ENCODE measurements at regions not wholly inside any gene's neighbourhood (a gene's known extent, or its start where the extent isn't known, plus 50 kb on each side); places are given as distances from the start of the nearest gene placed in this dataset.

DNA sequence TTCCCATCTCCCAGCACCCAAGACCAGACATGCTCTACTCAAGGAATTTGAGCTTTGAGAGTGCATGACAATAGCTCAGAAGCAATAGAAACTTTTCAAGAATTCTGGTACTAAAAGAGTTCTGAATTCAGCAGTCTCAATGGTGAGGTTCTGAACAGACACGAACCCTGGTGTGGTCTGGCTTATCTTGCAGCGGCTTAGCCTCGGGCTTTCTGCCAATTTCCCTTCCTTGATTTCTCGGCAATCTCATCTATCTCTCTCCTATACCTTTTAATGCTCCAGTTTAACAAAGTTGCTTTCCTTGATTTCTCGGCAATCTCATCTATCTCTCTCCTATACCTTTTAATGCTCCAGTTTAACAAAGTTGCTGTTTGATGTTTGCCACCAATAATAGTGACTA, 174.6 kb downstream of the SPRY2 start:
- no peak for TF ChIP-seq FOXP2 (optimal IDR thresholded peaks at IDR 0.05; ENCODE audit: borderline replicate concordance, extremely low read depth, extremely low read length, insufficient read depth)
- no peak for TF ChIP-seq SIN3A (IDR thresholded peaks at IDR 0.05; ENCODE audit: borderline replicate concordance, insufficient read depth, low read length)
- TF ChIP-seq, protein P1, sequence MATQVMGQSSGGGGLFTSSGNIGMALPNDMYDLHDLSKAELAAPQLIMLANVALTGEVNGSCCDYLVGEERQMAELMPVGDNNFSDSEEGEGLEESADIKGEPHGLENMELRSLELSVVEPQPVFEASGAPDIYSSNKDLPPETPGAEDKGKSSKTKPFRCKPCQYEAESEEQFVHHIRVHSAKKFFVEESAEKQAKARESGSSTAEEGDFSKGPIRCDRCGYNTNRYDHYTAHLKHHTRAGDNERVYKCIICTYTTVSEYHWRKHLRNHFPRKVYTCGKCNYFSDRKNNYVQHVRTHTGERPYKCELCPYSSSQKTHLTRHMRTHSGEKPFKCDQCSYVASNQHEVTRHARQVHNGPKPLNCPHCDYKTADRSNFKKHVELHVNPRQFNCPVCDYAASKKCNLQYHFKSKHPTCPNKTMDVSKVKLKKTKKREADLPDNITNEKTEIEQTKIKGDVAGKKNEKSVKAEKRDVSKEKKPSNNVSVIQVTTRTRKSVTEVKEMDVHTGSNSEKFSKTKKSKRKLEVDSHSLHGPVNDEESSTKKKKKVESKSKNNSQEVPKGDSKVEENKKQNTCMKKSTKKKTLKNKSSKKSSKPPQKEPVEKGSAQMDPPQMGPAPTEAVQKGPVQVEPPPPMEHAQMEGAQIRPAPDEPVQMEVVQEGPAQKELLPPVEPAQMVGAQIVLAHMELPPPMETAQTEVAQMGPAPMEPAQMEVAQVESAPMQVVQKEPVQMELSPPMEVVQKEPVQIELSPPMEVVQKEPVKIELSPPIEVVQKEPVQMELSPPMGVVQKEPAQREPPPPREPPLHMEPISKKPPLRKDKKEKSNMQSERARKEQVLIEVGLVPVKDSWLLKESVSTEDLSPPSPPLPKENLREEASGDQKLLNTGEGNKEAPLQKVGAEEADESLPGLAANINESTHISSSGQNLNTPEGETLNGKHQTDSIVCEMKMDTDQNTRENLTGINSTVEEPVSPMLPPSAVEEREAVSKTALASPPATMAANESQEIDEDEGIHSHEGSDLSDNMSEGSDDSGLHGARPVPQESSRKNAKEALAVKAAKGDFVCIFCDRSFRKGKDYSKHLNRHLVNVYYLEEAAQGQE (IDR thresholded peaks at IDR 0.05; ENCODE audit: insufficient read depth in 1 of 2, low read depth in 2 of 2, low read length in 2 of 2), result no peak
- TF ChIP-seq TAF1 (IDR thresholded peaks at IDR 0.05; ENCODE audit: borderline replicate concordance, insufficient read depth, low read length), result no peak
- TF ChIP-seq POLR2AphosphoS5 (IDR thresholded peaks at IDR 0.05; ENCODE audit: low read depth, low read length), result no peak

DNA sequence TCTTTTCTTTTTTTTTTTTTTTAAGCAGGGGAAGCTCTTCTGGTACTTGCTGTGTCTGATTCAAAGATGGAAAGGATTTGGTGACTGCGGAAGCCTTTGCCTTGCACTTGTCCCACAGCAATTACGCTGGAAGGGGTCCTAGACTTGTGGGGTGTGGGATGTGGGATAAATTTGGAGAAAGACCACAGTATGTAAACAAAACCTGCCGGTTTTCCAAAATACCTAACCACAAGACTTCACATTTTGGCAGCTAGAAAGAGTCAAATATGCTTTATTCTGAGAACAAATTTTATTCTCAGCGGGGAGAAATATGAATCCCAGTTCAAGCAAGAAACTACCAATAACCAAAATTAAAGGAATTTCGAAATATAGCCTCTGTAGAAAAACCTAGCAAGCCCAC, 176.5 kb downstream of the SPRY2 start:
- TF ChIP-seq FOXP2 (optimal IDR thresholded peaks at IDR 0.05; ENCODE audit: borderline replicate concordance, extremely low read depth, extremely low read length, insufficient read depth) (no peak), POLR2AphosphoS5 (IDR thresholded peaks at IDR 0.05; ENCODE audit: low read depth, low read length) (no peak), SIN3A (IDR thresholded peaks at IDR 0.05; ENCODE audit: borderline replicate concordance, insufficient read depth, low read length) (no peak), TAF1 (IDR thresholded peaks at IDR 0.05; ENCODE audit: borderline replicate concordance, insufficient read depth, low read length) (no peak)
- TF ChIP-seq, protein P1 (IDR thresholded peaks at IDR 0.05; ENCODE audit: insufficient read depth in 1 of 2, low read depth in 2 of 2, low read length in 2 of 2), result no peak

DNA sequence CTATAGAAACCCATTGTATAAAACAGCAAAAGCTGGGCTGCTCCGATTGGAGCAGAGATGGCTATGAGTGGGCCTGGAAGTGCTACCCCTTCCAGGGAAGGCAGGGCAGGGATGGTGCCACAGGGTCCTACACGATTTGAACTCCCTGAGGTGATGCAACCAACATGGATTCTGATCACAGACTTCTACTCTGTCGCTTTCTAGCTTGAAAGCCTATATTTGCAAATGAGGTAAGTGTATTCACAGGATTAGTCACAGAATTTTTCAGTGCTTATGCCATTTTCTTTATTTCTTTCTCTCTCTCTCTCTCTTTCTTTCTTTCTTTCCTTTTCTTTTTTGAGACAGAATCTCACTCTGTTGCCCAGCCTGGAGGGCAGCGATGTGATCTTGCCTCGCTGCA, 179.0 kb downstream of the SPRY2 start:
- TF ChIP-seq, protein P1 (IDR thresholded peaks at IDR 0.05; ENCODE audit: insufficient read depth in 1 of 2, low read depth in 2 of 2, low read length in 2 of 2), result no peak
- TF ChIP-seq TAF1 (IDR thresholded peaks at IDR 0.05; ENCODE audit: borderline replicate concordance, insufficient read depth, low read length), result no peak
- TF ChIP-seq SIN3A (IDR thresholded peaks at IDR 0.05; ENCODE audit: borderline replicate concordance, insufficient read depth, low read length), result no peak
- TF ChIP-seq FOXP2 (optimal IDR thresholded peaks at IDR 0.05; ENCODE audit: borderline replicate concordance, extremely low read depth, extremely low read length, insufficient read depth), result no peak
- no peak for TF ChIP-seq POLR2AphosphoS5 (IDR thresholded peaks at IDR 0.05; ENCODE audit: low read depth, low read length)

DNA sequence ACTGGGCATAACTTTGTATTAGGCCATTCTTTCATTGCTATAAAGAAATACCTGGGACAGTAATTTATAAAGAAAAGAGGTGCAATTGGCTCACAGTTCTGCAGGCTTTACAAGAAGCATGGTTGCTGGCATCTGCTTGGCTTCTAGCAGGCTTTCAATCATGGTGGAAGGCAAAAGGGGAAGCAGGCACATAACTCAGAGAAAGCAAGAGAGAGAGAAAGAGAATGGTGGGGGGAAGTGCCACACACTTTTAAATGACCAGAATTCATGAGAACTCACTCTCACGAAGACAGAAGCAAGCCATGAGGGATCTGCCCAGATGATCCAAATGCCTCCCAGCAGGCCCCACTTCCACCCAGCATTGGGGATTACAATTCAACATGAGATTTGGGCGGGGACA, 179.7 kb downstream of the SPRY2 start:
- TF ChIP-seq POLR2AphosphoS5 (IDR thresholded peaks at IDR 0.05; ENCODE audit: low read depth, low read length), result no peak
- TF ChIP-seq TAF1 (IDR thresholded peaks at IDR 0.05; ENCODE audit: borderline replicate concordance, insufficient read depth, low read length), result no peak
- no peak for TF ChIP-seq SIN3A (IDR thresholded peaks at IDR 0.05; ENCODE audit: borderline replicate concordance, insufficient read depth, low read length)
- TF ChIP-seq, protein P1 (IDR thresholded peaks at IDR 0.05; ENCODE audit: insufficient read depth in 1 of 2, low read depth in 2 of 2, low read length in 2 of 2), result no peak
- no peak for TF ChIP-seq FOXP2 (optimal IDR thresholded peaks at IDR 0.05; ENCODE audit: borderline replicate concordance, extremely low read depth, extremely low read length, insufficient read depth)

DNA sequence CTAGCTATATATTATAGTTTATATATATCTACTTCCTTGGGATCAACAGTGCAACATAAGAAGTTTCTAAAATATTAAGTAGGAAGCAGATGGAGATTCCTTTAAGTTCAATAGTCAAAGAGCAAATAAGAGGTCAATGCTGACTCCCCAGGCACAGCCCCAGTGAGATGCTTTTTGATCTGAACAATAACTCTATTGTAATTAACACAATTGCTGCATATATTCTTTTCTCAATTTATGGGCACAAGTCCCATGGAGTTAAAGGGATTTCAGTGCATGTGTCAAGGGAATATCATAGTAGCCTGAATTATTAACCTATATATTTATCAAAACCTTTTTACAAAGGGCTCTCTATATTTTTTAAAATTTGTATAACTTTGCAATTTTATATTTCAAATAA, 180.8 kb downstream of the SPRY2 start:
- TF ChIP-seq FOXP2 (optimal IDR thresholded peaks at IDR 0.05; ENCODE audit: borderline replicate concordance, extremely low read depth, extremely low read length, insufficient read depth) (no peak), POLR2AphosphoS5 (IDR thresholded peaks at IDR 0.05; ENCODE audit: low read depth, low read length) (no peak), TAF1 (IDR thresholded peaks at IDR 0.05; ENCODE audit: borderline replicate concordance, insufficient read depth, low read length) (no peak)

All from PFSK-1 (cell line).